ENCODE measurements at regions not wholly inside any gene's neighbourhood (a gene's known extent, or its start where the extent isn't known, plus 50 kb on each side); places are given as distances from the start of the nearest gene placed in this dataset.

- Mint-ChIP-seq H3K4me3 (ENCODE audit: unreplicated experiment) (no peak overlapping the region), H3K36me3 (ENCODE audit: unreplicated experiment) (no peaks in the 10 kb centered on the region), H3K27me3 (ENCODE audit: unreplicated experiment) (peaks cover 11% of the 10 kb centered on the region), H3K9me3 (ENCODE audit: unreplicated experiment) (no peaks in the 10 kb centered on the region), H3K4me1 (ENCODE audit: unreplicated experiment) (no peaks in the 10 kb centered on the region), H3K27ac (ENCODE audit: unreplicated experiment) (no peak overlapping the region)
- no peak for TF ChIP-seq CTCF (IDR thresholded peaks at IDR 0.05)
- DNase-seq (ENCODE audit: extremely low spot score, unreplicated experiment) = no peak
Measured at GRCh38 chr5:36482812-36483211, 123.6 kb upstream of the SLC1A3 start.

- H3K9me3 Mint-ChIP-seq (ENCODE audit: unreplicated experiment) = no peaks in the 10 kb centered on the region
Measured at GRCh38 chr5:36489505-36489904, 116.9 kb upstream of the SLC1A3 start.

GRCh38 chr5:36491856-36492255 is 114.5 kb upstream of the SLC1A3 start:
- H3K9me3 Mint-ChIP-seq (ENCODE audit: unreplicated experiment) = no peaks in the 10 kb centered on the region
- no peak for DNase-seq (ENCODE audit: extremely low spot score, unreplicated experiment)
- peaks cover 22% of the 10 kb centered on the region for H3K27me3 Mint-ChIP-seq (ENCODE audit: unreplicated experiment)
- H3K27ac Mint-ChIP-seq (ENCODE audit: unreplicated experiment) = no peak overlapping the region
- H3K4me3 Mint-ChIP-seq (ENCODE audit: unreplicated experiment) = no peak overlapping the region
- no peak for TF ChIP-seq CTCF (IDR thresholded peaks at IDR 0.05)
- H3K4me1 Mint-ChIP-seq (ENCODE audit: unreplicated experiment) = peaks cover 12% of the 10 kb centered on the region
- no peaks in the 10 kb centered on the region for H3K36me3 Mint-ChIP-seq (ENCODE audit: unreplicated experiment)

More at GRCh38 chr5:36489505-36489904, 116.9 kb upstream of the SLC1A3 start:
- TF ChIP-seq CTCF (IDR thresholded peaks at IDR 0.05) = no peak
- no peak for DNase-seq (ENCODE audit: extremely low spot score, unreplicated experiment)
- Mint-ChIP-seq H3K4me1 (ENCODE audit: unreplicated experiment) (no peaks in the 10 kb centered on the region), H3K36me3 (ENCODE audit: unreplicated experiment) (no peaks in the 10 kb centered on the region), H3K4me3 (ENCODE audit: unreplicated experiment) (no peak overlapping the region), H3K27me3 (ENCODE audit: unreplicated experiment) (no peaks in the 10 kb centered on the region), H3K27ac (ENCODE audit: unreplicated experiment) (no peak overlapping the region)

- peaks cover 12% of the 10 kb centered on the region for H3K4me1 Mint-ChIP-seq (ENCODE audit: unreplicated experiment)
- H3K9me3 Mint-ChIP-seq (ENCODE audit: unreplicated experiment) = no peaks in the 10 kb centered on the region
- H3K4me3 Mint-ChIP-seq (ENCODE audit: unreplicated experiment) = no peak overlapping the region
- TF ChIP-seq CTCF (IDR thresholded peaks at IDR 0.05) = no peak
- peaks cover 27% of the 10 kb centered on the region for H3K27me3 Mint-ChIP-seq (ENCODE audit: unreplicated experiment)
- no peak overlapping the region for H3K27ac Mint-ChIP-seq (ENCODE audit: unreplicated experiment)
- no peak for DNase-seq (ENCODE audit: extremely low spot score, unreplicated experiment)
- H3K36me3 Mint-ChIP-seq (ENCODE audit: unreplicated experiment) = no peaks in the 10 kb centered on the region
Measured at GRCh38 chr5:36492984-36493654, 113.3 kb upstream of the SLC1A3 start.

- peaks cover 12% of the 10 kb centered on the region for H3K4me1 Mint-ChIP-seq (ENCODE audit: unreplicated experiment)
- DNase-seq (ENCODE audit: extremely low spot score, unreplicated experiment) = no peak
- no peaks in the 10 kb centered on the region for H3K9me3 Mint-ChIP-seq (ENCODE audit: unreplicated experiment)
- no peak for TF ChIP-seq CTCF (IDR thresholded peaks at IDR 0.05)
- H3K27ac Mint-ChIP-seq (ENCODE audit: unreplicated experiment) = no peak overlapping the region
- peaks cover 32% of the 10 kb centered on the region for H3K27me3 Mint-ChIP-seq (ENCODE audit: unreplicated experiment)
- no peak overlapping the region for H3K4me3 Mint-ChIP-seq (ENCODE audit: unreplicated experiment)
- H3K36me3 Mint-ChIP-seq (ENCODE audit: unreplicated experiment) = no peaks in the 10 kb centered on the region
Measured at GRCh38 chr5:36494028-36494427, 112.4 kb upstream of the SLC1A3 start.
